DND-41 (cell line): ENCODE measurements at regions not wholly inside any gene's neighbourhood (a gene's known extent, or its start where the extent isn't known, plus 50 kb on each side); places are given as distances from the start of the nearest gene placed in this dataset.

Experiments
- ATAC-seq: fragments of 200-7000 bp; cut with Tn5 transposase; 3 replicates; pipeline ENCODE4 v1.9.1; 2021; ENCODE audit warnings: low read depth; ENCODE audit not compliant: insufficient read depth
- DNase-seq: peaks from one replicate; pipeline ENCODE4 v3.0.0-alpha.2; 2020
- H2AFZ ChIP-seq: 2 replicates; pipeline ENCODE4 v1.6.0; 2012; ENCODE audit warnings: low read depth, low read length
- H3K27ac ChIP-seq: 2 replicates; pipeline ENCODE4 v1.5.1; 2012; ENCODE audit warnings: low read length, inconsistent platforms
- H3K27me3 ChIP-seq: fragments of 200-600 bp; sonication (generic); 2 replicates; pipeline ENCODE4 v1.6.0; 2012; ENCODE audit warnings: low read length, mild to moderate bottlenecking, inconsistent platforms; ENCODE audit not compliant: insufficient read depth, poor library complexity
- H3K36me3 ChIP-seq: 2 replicates; pipeline ENCODE4 v1.5.1; 2012; ENCODE audit warnings: low read length, inconsistent platforms; ENCODE audit not compliant: insufficient read depth
- H3K4me1 ChIP-seq: 2 replicates; pipeline ENCODE4 v1.5.1; 2012; ENCODE audit warnings: mild to moderate bottlenecking, low read length; ENCODE audit not compliant: insufficient read depth
- H3K4me2 ChIP-seq: 2 replicates; pipeline ENCODE4 v1.6.0; 2012; ENCODE audit warnings: mild to moderate bottlenecking, moderate library complexity, low read length, inconsistent platforms; ENCODE audit not compliant: insufficient read depth
- H3K4me3 ChIP-seq, 2 experiments: fragments of 200-600 bp in 1 of 2; shearing (Covaris generic) in 1 of 2; 2 replicates each; pipeline ENCODE4 v1.5.1; 2012 to 2016; ENCODE audit warnings: inconsistent platforms in 2 of 2, low read length in 2 of 2, mild to moderate bottlenecking in 2 of 2, low read depth in 1 of 2, moderate library complexity in 1 of 2
- H3K79me2 ChIP-seq: 2 replicates; pipeline ENCODE4 v1.6.0; 2012; ENCODE audit warnings: low read length, inconsistent platforms; ENCODE audit not compliant: insufficient read depth
- H3K9ac ChIP-seq: 2 replicates; pipeline ENCODE4 v1.6.0; 2012; ENCODE audit warnings: low read depth, mild to moderate bottlenecking, inconsistent platforms, low read length, moderate library complexity
- H3K9me3 ChIP-seq: 2 replicates; pipeline ENCODE4 v1.5.1; 2012; ENCODE audit warnings: low read length, moderate library complexity, mild to moderate bottlenecking, inconsistent platforms; ENCODE audit not compliant: insufficient read depth, severe bottlenecking
- H4K20me1 ChIP-seq: 2 replicates; pipeline ENCODE4 v1.6.0; 2012; ENCODE audit warnings: low read length; ENCODE audit not compliant: insufficient read depth
- EZH2 ChIP-seq: IDR thresholded peaks from 3 replicates; pipeline ENCODE4 v1.6.1; 2012; ENCODE audit warnings: borderline replicate concordance, low read depth, mild to moderate bottlenecking, moderate library complexity, low read length, inconsistent platforms; ENCODE audit not compliant: severe bottlenecking
- TF ChIP-seq, protein P1 (sequence below): IDR thresholded peaks from 2 replicates; pipeline ENCODE4 v1.5.1; 2012; ENCODE audit warnings: borderline replicate concordance, low read length, moderate library complexity, mild to moderate bottlenecking; ENCODE audit not compliant: poor library complexity, severe bottlenecking; ENCODE audit errors: extremely low read depth

- Histone ChIP-seq H3K27ac (no peak overlapping the region), H3K4me1 (no peaks in the 10 kb centered on the region), H3K27me3 (no peaks in the 10 kb centered on the region), H3K9ac (no peak overlapping the region), H3K9me3 (no peaks in the 10 kb centered on the region), H3K79me2 (no peaks in the 10 kb centered on the region), H3K4me3 (no peak overlapping the region), H3K36me3 (no peaks in the 10 kb centered on the region), H4K20me1 (no peaks in the 10 kb centered on the region), H2AFZ (no peak overlapping the region), H3K4me2 (no peak overlapping the region)
- DNase-seq (no peak), ATAC-seq (no peak)
- no peak for TF ChIP-seq EZH2
- TF ChIP-seq, protein P1, sequence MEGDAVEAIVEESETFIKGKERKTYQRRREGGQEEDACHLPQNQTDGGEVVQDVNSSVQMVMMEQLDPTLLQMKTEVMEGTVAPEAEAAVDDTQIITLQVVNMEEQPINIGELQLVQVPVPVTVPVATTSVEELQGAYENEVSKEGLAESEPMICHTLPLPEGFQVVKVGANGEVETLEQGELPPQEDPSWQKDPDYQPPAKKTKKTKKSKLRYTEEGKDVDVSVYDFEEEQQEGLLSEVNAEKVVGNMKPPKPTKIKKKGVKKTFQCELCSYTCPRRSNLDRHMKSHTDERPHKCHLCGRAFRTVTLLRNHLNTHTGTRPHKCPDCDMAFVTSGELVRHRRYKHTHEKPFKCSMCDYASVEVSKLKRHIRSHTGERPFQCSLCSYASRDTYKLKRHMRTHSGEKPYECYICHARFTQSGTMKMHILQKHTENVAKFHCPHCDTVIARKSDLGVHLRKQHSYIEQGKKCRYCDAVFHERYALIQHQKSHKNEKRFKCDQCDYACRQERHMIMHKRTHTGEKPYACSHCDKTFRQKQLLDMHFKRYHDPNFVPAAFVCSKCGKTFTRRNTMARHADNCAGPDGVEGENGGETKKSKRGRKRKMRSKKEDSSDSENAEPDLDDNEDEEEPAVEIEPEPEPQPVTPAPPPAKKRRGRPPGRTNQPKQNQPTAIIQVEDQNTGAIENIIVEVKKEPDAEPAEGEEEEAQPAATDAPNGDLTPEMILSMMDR: no peak
Observed at GRCh38 chr10:8386781-8387180, 332.3 kb downstream of the GATA3 start.

DNA sequence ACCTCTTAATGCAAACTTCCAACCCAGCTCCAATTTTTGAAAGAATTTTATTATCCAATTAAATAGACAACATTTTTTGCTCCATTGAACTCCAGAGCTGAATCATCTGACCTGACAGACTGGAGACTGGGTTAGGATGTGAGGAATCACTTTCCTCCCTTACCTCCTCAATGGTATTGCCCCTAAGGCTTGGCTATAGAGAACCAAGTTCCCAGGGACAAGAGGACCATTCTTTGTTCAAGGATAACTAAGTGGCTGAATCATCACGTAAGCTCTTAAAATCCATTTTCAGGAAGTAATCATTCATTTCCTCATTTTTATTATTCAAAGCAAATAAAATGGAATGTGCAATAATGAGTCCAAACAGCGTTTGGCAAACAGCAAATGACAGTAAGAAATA lies 335.1 kb downstream of the GATA3 start:
- Histone ChIP-seq H3K9ac (no peak overlapping the region), H3K27me3 (no peaks in the 10 kb centered on the region), H3K9me3 (no peaks in the 10 kb centered on the region), H3K4me1 (no peaks in the 10 kb centered on the region; the same call in 1 of the 2 replicates), H3K79me2 (no peaks in the 10 kb centered on the region), H3K4me2 (no peak overlapping the region), H3K36me3 (no peaks in the 10 kb centered on the region), H4K20me1 (no peaks in the 10 kb centered on the region), H3K4me3 (no peak overlapping the region), H3K27ac (no peak overlapping the region), H2AFZ (no peak overlapping the region; the same call in 1 of the 2 replicates)
- no peak for TF ChIP-seq EZH2
- TF ChIP-seq, protein P1: no peak
- ATAC-seq (no peak), DNase-seq (no peak)

DNA sequence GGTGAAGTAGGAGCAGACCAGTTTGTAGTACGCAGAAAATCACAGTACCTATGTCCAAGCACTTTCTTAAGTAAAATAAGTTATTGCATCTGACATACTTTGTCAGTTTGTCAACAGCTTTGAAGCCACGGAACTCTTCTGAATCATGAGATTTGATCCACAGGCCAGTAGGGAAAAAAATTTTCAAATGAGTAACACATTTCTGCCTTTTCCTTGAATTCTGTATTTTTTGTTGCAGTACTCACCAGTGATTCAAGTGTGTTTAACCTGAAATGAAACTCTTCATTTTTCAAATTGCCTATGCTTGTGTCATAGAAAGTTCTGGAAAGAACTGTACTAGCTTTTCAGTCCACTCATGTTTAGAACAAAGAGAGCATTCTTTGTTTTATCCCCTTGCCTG lies 337.7 kb downstream of the GATA3 start:
- no peak overlapping the region for H2AFZ ChIP-seq
- H3K27ac ChIP-seq: no peak overlapping the region
- no peaks in the 10 kb centered on the region; the same call in 1 of the 2 replicates for H3K4me1 ChIP-seq
- no peaks in the 10 kb centered on the region for H3K36me3 ChIP-seq
- H3K4me2 ChIP-seq: no peak overlapping the region
- no peaks in the 10 kb centered on the region for H3K9me3 ChIP-seq
- H3K9ac ChIP-seq: no peak overlapping the region
- H4K20me1 ChIP-seq: no peaks in the 10 kb centered on the region
- ATAC-seq: no peak
- TF ChIP-seq, protein P1: no peak
- no peak for TF ChIP-seq EZH2
- DNase-seq: no peak
- H3K79me2 ChIP-seq: no peaks in the 10 kb centered on the region
- H3K4me3 ChIP-seq: no peak overlapping the region
- H3K27me3 ChIP-seq: no peaks in the 10 kb centered on the region

DNA sequence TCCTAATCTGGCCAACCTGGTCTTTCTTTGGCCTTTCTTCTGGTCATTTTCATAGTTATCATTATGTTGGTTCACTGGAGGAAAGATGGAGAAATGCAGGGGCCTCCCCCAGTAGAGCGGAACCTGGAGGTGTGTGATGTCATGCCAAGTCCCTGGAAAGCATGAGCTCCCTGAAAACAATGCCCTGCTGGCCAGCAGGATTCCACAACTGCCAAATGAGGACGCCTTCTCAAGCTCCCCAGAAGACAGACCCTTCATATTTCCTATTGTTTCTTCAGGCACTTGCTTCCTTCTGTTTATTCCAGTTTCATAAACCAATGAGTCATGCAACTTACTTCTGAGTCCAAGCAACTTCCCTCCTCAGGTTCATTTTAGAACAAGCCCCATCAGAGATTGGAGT lies 339.0 kb downstream of the GATA3 start:
- Histone ChIP-seq H3K4me1 (no peaks in the 10 kb centered on the region; the same call in 1 of the 2 replicates), H3K9me3 (no peaks in the 10 kb centered on the region), H3K27ac (no peak overlapping the region), H3K4me2 (no peak overlapping the region), H3K4me3 (no peak overlapping the region), H3K9ac (no peak overlapping the region), H3K79me2 (no peaks in the 10 kb centered on the region), H4K20me1 (no peaks in the 10 kb centered on the region), H2AFZ (no peak overlapping the region), H3K27me3 (no peaks in the 10 kb centered on the region), H3K36me3 (no peaks in the 10 kb centered on the region)
- no peak for TF ChIP-seq EZH2
- TF ChIP-seq, protein P1: no peak
- DNase-seq (no peak), ATAC-seq (no peak)
